NCI-H2107 treated with DMSO at 0.1 percent for 48 hours (cell line): ENCODE measurements at regions not wholly inside any gene's neighbourhood (a gene's known extent, or its start where the extent isn't known, plus 50 kb on each side); places are given as distances from the start of the nearest gene placed in this dataset.

Experiments
- DNase-seq: peaks from one replicate; lab custom pipeline; 2025; ENCODE audit not compliant: unreplicated experiment; lab: John Stamatoyannopoulos, UW

DNA sequence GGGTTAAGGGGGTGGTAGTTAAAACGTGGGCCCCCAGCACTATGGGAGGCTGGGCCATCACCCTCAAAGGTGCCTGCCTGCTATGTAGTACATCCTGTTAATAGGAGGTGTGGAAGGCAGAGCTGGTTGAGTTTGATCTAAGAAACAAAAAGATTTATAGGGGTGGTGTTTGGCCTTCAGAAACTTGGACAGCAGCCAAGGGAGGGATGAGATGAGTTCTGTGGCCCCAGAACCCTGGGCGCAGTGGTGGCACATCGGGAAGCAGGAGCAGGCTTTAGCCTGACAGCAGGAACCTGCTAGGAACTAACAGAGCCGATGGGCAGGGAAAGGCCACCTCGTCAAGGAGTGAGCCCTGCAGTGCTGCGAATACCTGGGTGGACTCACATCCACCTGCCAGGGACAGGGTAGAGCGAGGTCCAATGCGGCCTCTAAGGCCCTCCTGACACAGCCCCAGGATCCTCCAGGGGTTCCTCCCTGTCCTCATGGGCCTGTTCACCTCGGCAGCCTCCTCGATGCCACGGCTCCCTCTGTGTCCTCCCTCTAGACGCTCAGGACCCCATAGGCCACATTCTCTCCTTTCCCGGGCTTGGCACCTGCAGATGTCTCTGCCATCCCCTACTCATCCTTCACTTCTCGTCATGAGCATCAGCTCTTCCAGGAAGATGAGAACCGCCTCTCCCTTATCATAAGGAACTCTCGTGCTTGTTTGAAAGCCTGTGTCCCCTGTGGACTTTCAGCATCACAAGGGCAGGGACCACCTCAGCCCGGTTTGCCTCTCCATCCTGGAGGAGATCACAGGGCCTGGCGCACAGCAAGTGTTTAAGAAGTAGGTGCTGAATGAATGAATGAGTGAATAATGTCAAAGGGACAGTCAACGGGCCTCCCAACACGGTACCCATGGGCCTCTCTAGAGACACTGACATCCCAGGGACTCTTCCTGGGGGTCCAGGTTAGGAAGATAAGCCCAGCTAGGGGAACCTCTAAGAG lies 103.5 kb upstream of the TNRC6C start:
- DNase-seq = no peak

GRCh38 chr17:77856551-77857305 lies 101.8 kb upstream of the TNRC6C start:
- no peak for DNase-seq

DNA sequence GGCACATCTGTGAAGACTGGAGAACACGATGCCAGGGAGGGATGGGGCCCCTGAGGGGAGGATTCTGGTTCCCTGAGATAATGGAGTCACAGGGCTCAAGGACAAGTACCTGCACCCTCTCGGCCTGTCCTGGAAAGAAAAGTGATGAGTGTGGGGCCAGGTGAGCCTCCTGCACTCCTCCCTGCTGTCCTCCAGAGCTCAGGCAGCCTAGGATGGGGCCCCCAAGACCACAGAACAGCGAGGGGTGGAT lies 101.3 kb upstream of the TNRC6C start:
- no peak for DNase-seq

- DNase-seq = no peak
These were observed 100.9 kb upstream of the TNRC6C start for GRCh38 chr17:77857613-77858012.

GRCh38 chr17:77858291-77859034 lies 100.0 kb upstream of the TNRC6C start:
- no peak for DNase-seq

DNA sequence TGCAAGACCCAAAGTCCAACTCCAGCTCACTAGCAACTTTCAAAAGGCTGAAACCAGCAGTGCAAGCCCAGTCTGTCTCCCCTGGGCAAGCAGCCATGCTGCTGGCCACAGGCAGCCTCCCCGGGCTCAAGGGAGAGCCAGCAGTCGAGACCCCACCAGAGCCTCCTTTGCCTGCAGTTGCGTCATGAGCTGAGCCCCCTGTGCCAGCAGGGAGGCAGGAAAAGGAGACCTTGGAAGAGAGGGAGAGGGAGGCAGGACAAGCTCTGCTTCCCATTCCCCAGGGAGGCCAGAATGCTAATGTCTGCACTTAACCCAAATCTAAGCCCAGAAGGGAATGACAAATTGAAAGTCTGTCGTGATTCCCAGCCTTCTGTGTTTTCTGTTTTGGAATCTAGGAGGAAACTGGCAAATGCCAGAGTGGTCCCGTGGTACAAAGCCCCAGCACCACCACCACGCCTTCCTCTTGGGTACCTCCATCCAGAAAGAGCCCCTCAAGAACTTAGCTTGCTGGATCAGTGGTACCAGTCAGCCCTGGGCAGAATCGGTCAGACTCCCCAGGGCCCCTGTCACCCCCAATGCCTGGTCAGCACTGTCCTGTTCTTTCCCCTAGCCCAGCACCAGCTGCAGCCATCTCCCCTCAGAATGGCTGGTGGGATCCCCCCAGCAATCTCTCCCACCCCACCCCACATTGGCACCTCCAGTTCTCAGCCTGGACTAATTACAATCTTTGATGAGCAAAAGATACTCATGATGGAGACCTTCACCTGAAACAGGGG lies 99.3 kb upstream of the TNRC6C start:
- no peak for DNase-seq

DNA sequence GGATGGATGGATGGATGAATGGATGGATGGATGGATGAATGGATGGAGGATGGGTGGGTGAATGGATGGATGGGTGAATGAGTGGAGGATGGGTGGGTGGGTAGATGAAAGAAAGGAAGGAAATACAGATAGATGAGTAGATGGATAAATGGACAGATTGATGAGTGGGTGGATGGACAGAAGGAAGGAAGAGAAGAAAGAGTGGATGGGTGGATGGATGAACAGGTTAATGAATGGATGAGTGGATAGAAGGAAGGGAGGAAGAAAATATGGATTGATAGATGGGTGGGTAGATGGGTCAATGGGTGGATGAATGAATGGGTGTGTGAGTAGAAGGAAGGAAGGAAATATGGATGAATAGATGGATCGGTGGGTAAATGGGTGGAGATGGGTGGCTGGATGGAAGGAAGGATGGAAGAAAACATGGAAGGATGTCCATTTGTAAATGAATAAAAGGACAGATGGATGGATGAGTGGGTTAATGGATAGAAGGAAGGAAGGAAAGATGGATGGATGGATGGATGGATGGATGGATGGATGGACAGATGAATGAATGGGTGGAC lies 97.3 kb upstream of the TNRC6C start:
- DNase-seq = no peak

DNA sequence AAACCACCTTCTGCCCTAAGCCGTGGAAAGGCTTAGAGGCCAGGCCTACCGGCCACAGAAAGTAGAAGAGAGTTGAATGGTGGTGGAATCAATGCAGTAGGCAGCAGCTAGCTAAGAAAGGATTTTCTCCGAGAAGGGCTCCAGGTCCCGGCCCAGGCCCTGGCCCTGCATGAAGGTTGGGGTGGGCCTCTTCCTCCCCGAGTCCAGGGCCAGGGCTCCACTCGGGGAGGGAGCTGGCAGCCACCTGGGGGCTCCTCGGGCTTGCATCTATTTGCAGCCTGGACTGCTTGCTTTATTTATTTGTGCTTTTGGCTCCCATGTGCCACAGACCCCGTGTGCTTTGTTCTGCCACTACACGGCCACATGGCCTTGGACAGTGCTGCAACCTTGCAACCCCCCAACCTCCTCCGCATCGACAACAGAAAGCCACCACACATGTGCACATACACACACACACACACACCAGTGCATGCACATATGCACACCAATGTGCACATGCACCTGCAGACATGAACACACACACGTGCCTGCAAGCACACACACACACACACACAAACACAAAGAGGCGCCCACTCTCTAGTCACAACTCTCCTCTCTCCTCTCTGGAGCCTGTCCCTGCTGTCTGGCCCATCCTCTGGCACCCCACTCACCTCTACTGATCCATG lies 96.4 kb upstream of the TNRC6C start:
- no peak for DNase-seq

- no peak for DNase-seq
These were observed 95.4 kb upstream of the TNRC6C start for GRCh38 chr17:77862890-77863813.

- no peak for DNase-seq
These were observed 94.7 kb upstream of the TNRC6C start for GRCh38 chr17:77863814-77864161.

- DNase-seq = no peak
These were observed 94.0 kb upstream of the TNRC6C start for GRCh38 chr17:77864234-77865111.

GRCh38 chr17:77865112-77865611 lies 93.3 kb upstream of the TNRC6C start:
- DNase-seq = no peak

DNA sequence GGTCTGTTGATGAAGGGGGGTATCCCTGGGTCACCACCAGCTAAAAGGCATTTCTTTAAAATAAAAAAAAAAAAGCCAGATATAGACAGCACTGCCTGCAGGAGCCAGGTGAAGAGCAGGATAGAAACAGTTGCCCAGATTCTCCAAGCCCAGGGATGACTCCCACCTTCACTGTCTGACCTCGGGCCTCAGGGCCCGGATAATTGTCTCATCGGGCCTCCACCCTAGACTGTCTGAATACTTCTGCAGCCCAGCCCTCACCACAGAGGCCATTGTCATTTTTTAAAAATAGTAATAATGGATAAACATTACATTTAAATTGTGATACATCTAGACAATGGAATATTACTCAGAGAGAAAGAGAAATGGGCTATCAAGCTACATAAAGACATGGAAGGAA lies 92.8 kb upstream of the TNRC6C start:
- no peak for DNase-seq

DNA sequence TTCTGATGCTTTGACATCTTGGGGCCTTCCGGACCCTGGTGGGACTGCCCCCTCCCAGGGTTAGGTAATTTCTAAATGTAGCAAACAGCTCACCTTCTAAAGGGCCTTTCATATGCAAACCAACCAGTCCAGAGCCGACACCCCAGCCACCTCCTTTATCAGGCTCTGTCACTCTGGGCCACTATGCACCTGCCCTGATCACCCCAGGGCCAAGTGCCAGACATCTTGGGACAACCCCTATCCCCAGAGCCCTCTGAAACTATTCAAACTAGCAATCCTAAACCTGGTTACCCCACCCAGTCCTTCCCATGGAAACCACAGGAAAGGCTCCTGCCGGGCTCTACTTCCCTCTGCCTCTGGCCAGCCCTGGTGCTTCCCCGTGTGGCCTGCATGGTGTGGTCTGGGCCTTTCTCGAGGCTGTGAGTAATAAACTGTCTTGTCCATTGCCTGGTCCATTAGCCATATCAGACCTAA lies 91.2 kb upstream of the TNRC6C start:
- no peak for DNase-seq

- no peak for DNase-seq
These were observed 90.4 kb upstream of the TNRC6C start for GRCh38 chr17:77867976-77868713.

DNA sequence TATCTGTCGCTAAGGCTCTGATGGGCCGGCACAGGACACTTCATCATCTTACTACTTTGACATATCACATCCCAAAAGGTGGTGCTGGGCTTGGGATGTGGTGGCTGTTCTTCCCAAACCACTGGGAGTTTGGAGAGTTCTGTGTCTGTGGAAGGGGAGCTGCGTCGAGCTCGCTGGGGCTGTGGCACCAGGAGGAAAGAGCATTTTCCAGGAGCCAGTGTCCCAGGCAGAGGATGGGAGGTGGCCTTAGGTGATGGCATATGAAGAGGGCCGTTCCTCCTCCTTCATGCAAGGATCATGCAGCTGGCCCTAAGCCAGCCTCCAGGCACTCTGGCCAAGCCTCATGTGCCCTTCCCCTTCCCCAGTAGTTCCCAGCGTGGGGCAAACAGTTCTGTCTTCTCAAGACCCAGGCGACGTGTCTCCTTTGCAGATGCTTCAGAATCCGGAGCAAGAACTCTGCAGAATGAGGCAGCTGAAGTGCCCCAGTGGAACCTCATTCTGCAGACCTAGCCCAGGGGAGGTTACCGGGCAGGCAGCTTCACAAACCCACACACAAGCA lies 89.4 kb upstream of the TNRC6C start:
- no peak for DNase-seq

DNA sequence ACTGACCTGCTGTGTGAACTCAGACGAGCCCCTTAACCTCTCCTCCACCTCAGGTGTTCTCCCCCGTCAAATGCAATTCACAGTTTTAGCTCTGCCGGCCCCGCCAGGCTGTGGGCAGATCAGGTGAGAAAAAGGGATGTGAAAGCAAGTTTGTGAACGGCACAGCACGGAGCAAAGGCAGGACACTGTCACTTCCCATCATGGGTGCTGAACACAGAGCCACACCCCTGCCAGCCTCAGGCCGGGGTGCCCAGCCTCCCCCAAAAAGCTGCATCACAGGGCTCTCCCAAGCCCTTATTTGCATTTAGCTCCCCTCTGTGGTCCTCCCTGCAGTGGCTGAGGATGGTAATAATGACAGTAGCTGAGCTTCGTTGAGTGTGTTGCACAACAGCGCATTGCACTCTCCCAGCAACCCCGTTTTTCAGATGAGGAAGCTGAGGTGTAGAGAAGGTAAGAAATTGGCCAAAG lies 88.8 kb upstream of the TNRC6C start:
- no peak for DNase-seq
